Duodenal mucosa (tissue), 2 donors: ENCODE measurements at regions not wholly inside any gene's neighbourhood (a gene's known extent, or its start where the extent isn't known, plus 50 kb on each side); places are given as distances from the start of the nearest gene placed in this dataset.

ENCODE experiments used
- H3K27ac ChIP-seq: one replicate; pipeline ENCODE4 v1.7.0; 2013; ENCODE audit warnings: low read depth, low read length
- H3K27me3 ChIP-seq, 2 donors: one replicate each; pipeline ENCODE4 v1.7.0; 2013; ENCODE audit warnings: low read length in 2 of 2, control low read depth in 1 of 2; ENCODE audit not compliant: insufficient read depth in 2 of 2, control insufficient read depth in 1 of 2
- H3K36me3 ChIP-seq, 2 donors: one replicate each; pipeline ENCODE4 v1.7.0; 2013; ENCODE audit warnings: low read length in 2 of 2, control low read depth in 1 of 2; ENCODE audit not compliant: insufficient read depth in 2 of 2, control insufficient read depth in 1 of 2
- H3K4me1 ChIP-seq, 2 donors: one replicate each; pipeline ENCODE4 v1.7.0; 2013; ENCODE audit warnings: low read length in 2 of 2, control low read depth in 1 of 2; ENCODE audit not compliant: insufficient read depth in 2 of 2, control insufficient read depth in 1 of 2
- H3K4me3 ChIP-seq, 2 donors: one replicate each; pipeline ENCODE4 v1.7.0; 2013; ENCODE audit warnings: low read length in 2 of 2, low read depth in 1 of 2
- H3K9ac ChIP-seq, 2 donors: one replicate each; pipeline ENCODE4 v1.7.0; 2013; ENCODE audit warnings: low read length in 2 of 2, low read depth in 1 of 2
- H3K9me3 ChIP-seq, 2 donors: one replicate each; pipeline ENCODE4 v1.7.0; 2013; ENCODE audit warnings: low read length in 2 of 2, control low read depth in 1 of 2; ENCODE audit not compliant: control insufficient read depth in 1 of 2

DNA sequence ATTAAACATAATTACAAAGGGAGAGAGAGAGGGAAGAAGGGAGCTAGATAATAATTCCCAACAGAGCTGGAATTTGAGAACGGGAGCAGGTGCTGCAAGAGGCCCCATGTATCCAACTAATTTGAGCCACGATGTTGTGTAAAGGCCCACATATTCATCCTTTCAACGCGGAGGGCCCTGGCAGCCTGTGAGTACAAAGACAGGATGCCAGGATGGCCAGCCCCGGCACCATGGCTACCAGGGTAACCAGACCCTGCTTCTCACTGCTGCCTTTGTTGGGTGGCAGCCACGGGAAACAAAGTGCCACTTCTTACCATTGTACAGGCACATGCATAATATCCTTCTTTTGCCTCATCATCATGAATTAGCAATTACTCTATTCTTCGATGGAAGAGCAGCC is 492.0 kb upstream of the NRSN1 start:
- Histone ChIP-seq H3K27me3 (no peaks in the 10 kb centered on the region), H3K9me3 (no peaks in the 10 kb centered on the region), H3K4me1 (no peaks in the 10 kb centered on the region), H3K36me3 (no peaks in the 10 kb centered on the region), H3K27ac (no peak overlapping the region), H3K4me3 (no peak overlapping the region), H3K9ac (no peak overlapping the region)

DNA sequence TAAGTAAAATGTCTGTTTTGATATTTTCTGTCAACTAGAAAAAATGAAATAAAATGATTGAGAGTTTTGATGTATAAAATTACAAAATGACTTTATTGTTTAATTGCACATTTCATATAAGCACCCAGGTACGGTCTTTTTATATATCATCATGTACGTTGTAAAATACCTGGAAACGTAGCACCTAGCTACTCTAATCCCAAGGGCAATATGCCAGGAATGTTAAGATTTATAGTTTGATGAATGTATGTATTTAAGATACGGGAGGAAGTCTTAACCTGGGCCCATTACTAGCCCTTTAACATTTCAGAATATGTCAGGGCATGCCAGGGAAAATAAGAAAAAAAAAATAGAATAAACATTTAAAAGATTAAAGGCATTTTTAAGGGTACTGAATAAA is 490.9 kb upstream of the NRSN1 start:
- Histone ChIP-seq H3K9me3 (no peaks in the 10 kb centered on the region), H3K27me3 (no peaks in the 10 kb centered on the region), H3K4me1 (no peaks in the 10 kb centered on the region)

GRCh38 chr6:23637296-23637695 is 488.7 kb upstream of the NRSN1 start:
- H3K36me3 ChIP-seq = no peaks in the 10 kb centered on the region
- H3K9me3 ChIP-seq = no peaks in the 10 kb centered on the region
- no peak overlapping the region for H3K27ac ChIP-seq
- no peak overlapping the region for H3K9ac ChIP-seq
- no peaks in the 10 kb centered on the region for H3K4me1 ChIP-seq
- no peak overlapping the region for H3K4me3 ChIP-seq
- H3K27me3 ChIP-seq = no peaks in the 10 kb centered on the region

More for the DNA sequence above, 490.9 kb upstream of the NRSN1 start:
- Histone ChIP-seq H3K4me3 (no peak overlapping the region), H3K27ac (no peak overlapping the region), H3K36me3 (no peaks in the 10 kb centered on the region), H3K9ac (no peak overlapping the region)

GRCh38 chr6:23642849-23643248 is 483.2 kb upstream of the NRSN1 start:
- H3K9ac ChIP-seq = no peak overlapping the region
- H3K4me3 ChIP-seq = no peak overlapping the region
- H3K27ac ChIP-seq = no peak overlapping the region
- H3K36me3 ChIP-seq = no peaks in the 10 kb centered on the region
- no peaks in the 10 kb centered on the region for H3K9me3 ChIP-seq
- H3K4me1 ChIP-seq = no peaks in the 10 kb centered on the region
- H3K27me3 ChIP-seq = no peaks in the 10 kb centered on the region

GRCh38 chr6:23647045-23647444 is 479.0 kb upstream of the NRSN1 start:
- Histone ChIP-seq H3K4me3 (no peak overlapping the region), H3K9me3 (no peaks in the 10 kb centered on the region), H3K36me3 (no peaks in the 10 kb centered on the region), H3K9ac (no peak overlapping the region), H3K4me1 (peaks cover 0 to 5% of the 10 kb centered on the region in 2 donors), H3K27ac (no peak overlapping the region), H3K27me3 (no peaks in the 10 kb centered on the region)

DNA sequence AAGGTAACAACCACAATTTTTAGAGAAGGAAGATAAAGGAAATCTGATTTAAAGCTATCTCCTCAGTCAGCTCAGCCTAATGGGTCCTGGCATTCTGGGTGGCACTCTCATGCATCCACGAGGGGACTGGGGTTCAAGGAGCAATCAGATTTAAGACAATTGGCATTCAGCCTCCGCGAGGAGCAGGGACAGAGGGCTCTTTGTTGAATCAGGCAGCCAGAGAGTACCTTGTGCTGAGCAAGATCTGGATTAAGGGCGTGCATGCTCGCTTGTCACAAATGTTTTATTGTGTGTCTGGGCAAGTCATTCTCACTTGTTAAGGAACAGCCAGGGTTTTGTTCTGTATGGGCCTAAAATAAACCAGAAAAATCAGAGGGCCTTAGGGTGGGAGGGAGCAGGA is 475.3 kb upstream of the NRSN1 start:
- Histone ChIP-seq H3K4me1 (peaks cover 13 to 19% of the 10 kb centered on the region in 2 donors), H3K9me3 (no peaks in the 10 kb centered on the region), H3K9ac (no peak overlapping the region), H3K4me3 (no peak overlapping the region), H3K27me3 (no peaks in the 10 kb centered on the region), H3K36me3 (no peaks in the 10 kb centered on the region), H3K27ac (no peak overlapping the region)

DNA sequence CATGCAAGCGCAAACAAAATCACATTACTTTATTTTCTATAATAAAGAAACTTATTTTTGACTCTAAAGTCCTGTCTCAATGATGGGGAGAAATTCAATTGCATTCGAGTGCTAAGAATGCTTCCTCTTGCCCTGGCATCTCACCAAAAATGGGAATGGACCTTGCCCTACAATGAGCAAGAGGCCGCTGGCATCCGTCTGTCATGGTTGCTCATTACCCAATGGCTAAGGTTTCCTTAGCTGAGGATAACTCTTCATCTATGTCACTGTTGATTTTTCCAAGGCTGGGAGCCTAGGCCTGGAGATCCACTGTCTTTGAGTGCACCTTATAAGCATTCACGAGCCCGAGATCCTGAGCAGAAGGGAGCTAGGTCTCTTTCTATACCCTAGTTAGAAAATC is 471.3 kb upstream of the NRSN1 start:
- H3K4me1 ChIP-seq = peaks cover 23 to 25% of the 10 kb centered on the region in 2 donors
- H3K9me3 ChIP-seq = no peaks in the 10 kb centered on the region
- H3K9ac ChIP-seq = no peak overlapping the region
- no peak overlapping the region for H3K27ac ChIP-seq
- no peaks in the 10 kb centered on the region for H3K36me3 ChIP-seq
- H3K27me3 ChIP-seq = no peaks in the 10 kb centered on the region
- no peak overlapping the region for H3K4me3 ChIP-seq

DNA sequence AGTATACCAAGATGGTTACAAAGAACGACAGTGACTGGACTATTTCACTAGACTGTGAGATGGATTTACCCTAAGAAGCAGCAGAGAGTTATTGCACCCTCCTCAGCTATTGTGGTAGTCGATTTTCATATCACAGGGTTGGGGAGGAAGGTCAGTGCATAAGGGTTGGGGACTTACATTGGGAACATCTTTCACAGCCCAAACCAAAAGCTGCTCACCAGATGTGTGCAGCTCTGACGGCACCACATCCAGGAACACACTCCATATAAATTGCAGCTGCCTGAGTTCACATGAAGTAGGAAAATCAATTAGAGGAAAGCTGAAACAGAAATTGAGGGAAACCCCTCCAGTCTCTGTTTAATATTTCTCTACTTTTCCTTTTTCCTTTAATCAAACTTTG is 470.5 kb upstream of the NRSN1 start:
- H3K36me3 ChIP-seq = no peaks in the 10 kb centered on the region

DNA sequence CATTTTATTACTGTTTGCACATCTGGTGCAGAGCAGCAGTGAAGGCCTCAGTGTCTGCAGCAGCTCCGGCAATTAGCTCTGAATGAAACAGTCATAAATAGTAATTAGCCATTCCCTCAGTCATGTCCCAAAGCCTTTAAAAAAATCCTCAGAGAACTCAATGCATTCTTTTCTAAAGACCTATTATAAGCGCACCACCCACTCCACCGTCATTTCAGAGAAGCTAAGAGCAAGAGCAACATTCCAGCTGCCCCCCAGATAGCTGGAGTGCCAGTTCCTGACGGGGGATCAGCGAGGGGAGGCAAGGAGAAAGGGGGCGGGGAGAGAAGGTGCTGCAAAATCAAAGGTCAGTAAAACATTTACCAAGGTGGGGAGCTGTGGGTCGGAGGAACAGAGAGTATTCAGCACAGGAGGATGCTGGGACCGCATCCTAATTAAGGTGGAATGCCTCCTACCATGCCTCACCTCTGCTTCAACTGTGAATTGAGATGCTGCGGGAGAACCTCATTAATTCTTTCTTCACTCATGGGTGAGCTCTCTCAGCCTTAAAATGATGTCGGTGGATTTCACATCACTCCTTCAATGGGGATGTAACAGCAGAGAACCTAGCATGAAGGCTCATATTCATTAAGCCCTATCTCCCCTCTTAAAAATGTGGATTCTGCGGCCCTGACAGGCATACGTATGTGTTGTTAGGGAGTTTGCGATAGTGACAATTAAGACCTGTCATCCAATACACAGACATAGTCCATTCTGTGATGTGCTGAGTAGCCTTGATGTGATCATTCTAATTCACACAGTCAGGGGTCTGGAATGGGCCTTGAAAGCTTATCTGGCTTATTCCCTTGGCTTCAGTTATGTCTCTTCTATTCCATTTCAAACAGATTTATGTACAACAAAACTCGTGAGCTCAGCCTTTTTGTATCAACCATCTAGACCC is 469.5 kb upstream of the NRSN1 start:
- Histone ChIP-seq H3K9ac (no peak overlapping the region), H3K36me3 (no peaks in the 10 kb centered on the region), H3K27me3 (no peaks in the 10 kb centered on the region), H3K9me3 (no peaks in the 10 kb centered on the region), H3K4me1 (peaks cover 19 to 23% of the 10 kb centered on the region in 2 donors), H3K27ac (no peak overlapping the region), H3K4me3 (no peak overlapping the region)

More for the DNA sequence above, 470.5 kb upstream of the NRSN1 start:
- Histone ChIP-seq H3K9me3 (no peaks in the 10 kb centered on the region), H3K9ac (no peak overlapping the region), H3K27me3 (no peaks in the 10 kb centered on the region), H3K4me1 (peaks cover 23 to 24% of the 10 kb centered on the region in 2 donors), H3K27ac (no peak overlapping the region), H3K4me3 (no peak overlapping the region)

DNA sequence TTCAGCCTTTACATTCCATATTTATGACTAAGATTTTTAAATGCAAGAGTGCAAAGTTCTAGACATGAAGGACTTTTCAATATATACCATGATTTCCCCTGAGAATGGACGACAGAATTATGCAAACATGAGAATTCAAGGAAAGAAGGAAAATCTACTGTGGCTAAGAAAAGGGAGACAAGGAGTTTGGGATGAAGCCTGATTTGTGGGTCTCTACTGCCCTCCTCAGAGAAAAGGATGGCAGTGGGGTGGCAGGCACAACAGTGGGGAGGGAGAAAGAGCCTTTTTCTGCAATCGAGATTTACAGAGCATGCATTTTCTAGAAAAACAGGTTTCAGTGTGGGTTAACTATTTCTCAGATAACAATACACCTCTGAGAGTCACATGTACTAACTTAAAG is 466.9 kb upstream of the NRSN1 start:
- no peaks in the 10 kb centered on the region for H3K36me3 ChIP-seq
- no peak overlapping the region for H3K4me3 ChIP-seq
- no peak overlapping the region for H3K27ac ChIP-seq
- H3K9ac ChIP-seq = no peak overlapping the region
- H3K9me3 ChIP-seq = no peaks in the 10 kb centered on the region
- H3K27me3 ChIP-seq = no peaks in the 10 kb centered on the region
- peaks cover 18 to 19% of the 10 kb centered on the region in 2 donors for H3K4me1 ChIP-seq
